Stimulated activated naive CD8-positive, alpha-beta T cell treated with anti-CD3 and anti-CD28 coated beads, Interleukin-15, Interleukin-2, amounts not matched to agents 100 ng/mL and 50 ng/mL, for 24 hours (primary cell): ENCODE measurements at regions not wholly inside any gene's neighbourhood (a gene's known extent, or its start where the extent isn't known, plus 50 kb on each side); places are given as distances from the start of the nearest gene placed in this dataset.
"Not testable (repeated sequence)": the region's sequence is repeated elsewhere in the genome, so short reads cannot be mapped to it uniquely, and the experiment has no call there.

Source experiments
- H3K27ac Mint-ChIP-seq: one replicate; pipeline ENCODE4 v1.8.0; 2021; ENCODE audit warnings: mild to moderate bottlenecking, mixed read lengths
- H3K27me3 Mint-ChIP-seq: one replicate; pipeline ENCODE4 v1.8.0; 2021; ENCODE audit warnings: mixed read lengths
- H3K36me3 Mint-ChIP-seq: one replicate; pipeline ENCODE4 v1.8.0; 2021; ENCODE audit warnings: low read depth, mixed read lengths
- H3K4me1 Mint-ChIP-seq: one replicate; pipeline ENCODE4 v1.8.0; 2021; ENCODE audit warnings: low read depth, mixed read lengths
- H3K4me3 Mint-ChIP-seq: one replicate; pipeline ENCODE4 v1.8.0; 2021; ENCODE audit warnings: mild to moderate bottlenecking, mixed read lengths
- H3K9me3 Mint-ChIP-seq: one replicate; pipeline ENCODE4 v1.8.0; 2021; ENCODE audit warnings: mixed read lengths

- H3K27me3 Mint-ChIP-seq, H3K4me3 Mint-ChIP-seq: not testable (repeated sequence)
These were observed 551.9 kb downstream of the FAM181B start for GRCh38 chr11:82181796-82182195.

GRCh38 chr11:82176945-82177344, 556.7 kb downstream of the FAM181B start:
- H3K4me1 Mint-ChIP-seq = no peaks in the 10 kb centered on the region
- H3K27me3 Mint-ChIP-seq = no peaks in the 10 kb centered on the region
- no peaks in the 10 kb centered on the region for H3K36me3 Mint-ChIP-seq
- no peak overlapping the region for H3K4me3 Mint-ChIP-seq
- H3K27ac Mint-ChIP-seq = no peak overlapping the region
- no peaks in the 10 kb centered on the region for H3K9me3 Mint-ChIP-seq

More at GRCh38 chr11:82181796-82182195, 551.9 kb downstream of the FAM181B start:
- not testable (repeated sequence) for H3K36me3 Mint-ChIP-seq, H3K4me1 Mint-ChIP-seq, H3K27ac Mint-ChIP-seq, H3K9me3 Mint-ChIP-seq

DNA sequence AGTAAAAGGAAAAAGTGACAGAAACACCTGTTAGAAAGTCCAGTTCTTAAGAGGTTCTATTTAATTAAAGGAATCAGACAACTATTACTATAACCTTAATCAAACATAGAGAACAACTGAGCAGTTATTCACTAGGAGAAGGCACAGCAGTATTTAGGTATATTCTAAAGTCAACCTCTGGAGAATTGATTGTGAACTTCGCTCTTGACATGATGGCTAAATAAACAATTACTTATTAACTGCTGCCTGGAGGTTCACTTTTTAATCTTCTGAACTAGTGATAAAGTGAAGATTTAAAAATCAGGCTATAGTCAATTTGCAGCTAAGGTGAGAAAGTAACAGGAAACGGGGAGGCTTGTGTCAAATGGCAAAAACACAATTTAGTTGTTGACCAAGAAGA, 557.3 kb downstream of the FAM181B start:
- Mint-ChIP-seq H3K4me1 (no peaks in the 10 kb centered on the region), H3K36me3 (no peaks in the 10 kb centered on the region), H3K4me3 (no peak overlapping the region), H3K27me3 (no peaks in the 10 kb centered on the region), H3K9me3 (no peaks in the 10 kb centered on the region), H3K27ac (no peak overlapping the region)

DNA sequence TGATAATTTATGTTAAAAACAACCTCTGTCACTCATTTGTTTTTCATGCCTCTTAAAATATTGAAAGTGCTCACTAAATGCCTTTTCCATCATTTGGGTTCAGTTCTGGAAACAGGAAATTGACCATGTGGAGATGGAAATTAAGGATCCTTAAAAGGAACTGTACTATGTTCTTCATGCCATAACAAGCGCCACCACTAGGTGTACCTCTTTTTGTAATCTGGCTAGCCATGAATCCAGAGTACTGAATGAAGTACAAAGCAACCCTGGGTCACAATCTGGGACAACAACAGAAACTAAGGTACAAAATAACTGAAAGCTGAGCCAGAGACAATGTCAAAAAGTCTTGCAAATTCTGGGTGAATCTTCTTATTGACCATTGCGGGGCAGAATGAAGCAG, 559.1 kb downstream of the FAM181B start:
- Mint-ChIP-seq H3K9me3 (no peaks in the 10 kb centered on the region), H3K27ac (no peak overlapping the region), H3K36me3 (no peaks in the 10 kb centered on the region), H3K27me3 (no peaks in the 10 kb centered on the region), H3K4me3 (no peak overlapping the region), H3K4me1 (no peaks in the 10 kb centered on the region)

GRCh38 chr11:82146789-82147188, 586.9 kb downstream of the FAM181B start:
- no peak overlapping the region for H3K4me3 Mint-ChIP-seq
- no peaks in the 10 kb centered on the region for H3K4me1 Mint-ChIP-seq
- H3K27ac Mint-ChIP-seq = no peak overlapping the region
- no peaks in the 10 kb centered on the region for H3K36me3 Mint-ChIP-seq
- no peaks in the 10 kb centered on the region for H3K27me3 Mint-ChIP-seq
- no peaks in the 10 kb centered on the region for H3K9me3 Mint-ChIP-seq

DNA sequence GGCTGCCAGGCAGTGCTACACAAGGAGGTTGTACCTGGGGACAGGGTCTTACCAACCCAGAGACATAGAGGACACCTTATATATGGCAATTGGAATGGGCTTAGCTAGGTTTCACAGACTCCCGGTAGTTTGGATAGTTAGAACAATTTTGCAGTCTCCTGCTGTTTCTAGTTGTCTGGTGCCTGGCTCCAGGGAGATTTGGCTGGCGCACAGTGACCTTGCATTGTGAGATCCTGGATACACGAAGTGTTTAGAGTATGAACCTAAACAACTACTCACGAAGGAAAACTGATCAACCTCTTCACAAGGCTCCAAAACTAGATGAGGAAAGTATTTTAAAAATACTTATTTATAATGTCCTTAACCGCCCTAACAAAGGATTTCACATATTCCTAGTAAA, 614.7 kb downstream of the FAM181B start:
- H3K27me3 Mint-ChIP-seq = no peaks in the 10 kb centered on the region
- no peak overlapping the region for H3K27ac Mint-ChIP-seq
- no peaks in the 10 kb centered on the region for H3K4me1 Mint-ChIP-seq
- H3K36me3 Mint-ChIP-seq = no peaks in the 10 kb centered on the region
- H3K4me3 Mint-ChIP-seq = no peak overlapping the region
- no peaks in the 10 kb centered on the region for H3K9me3 Mint-ChIP-seq

- Mint-ChIP-seq H3K27ac (no peak overlapping the region), H3K4me3 (no peak overlapping the region), H3K36me3 (no peaks in the 10 kb centered on the region), H3K4me1 (no peaks in the 10 kb centered on the region), H3K27me3 (no peaks in the 10 kb centered on the region), H3K9me3 (no peaks in the 10 kb centered on the region)
These were observed 616.3 kb downstream of the FAM181B start for GRCh38 chr11:82117362-82117761.

- no peaks in the 10 kb centered on the region for H3K4me1 Mint-ChIP-seq
- H3K4me3 Mint-ChIP-seq = no peak overlapping the region
- no peaks in the 10 kb centered on the region for H3K36me3 Mint-ChIP-seq
- H3K27me3 Mint-ChIP-seq = no peaks in the 10 kb centered on the region
- H3K27ac Mint-ChIP-seq = no peak overlapping the region
- H3K9me3 Mint-ChIP-seq = no peaks in the 10 kb centered on the region
These were observed 628.2 kb downstream of the FAM181B start for GRCh38 chr11:82105331-82105998.

- H3K36me3 Mint-ChIP-seq = no peaks in the 10 kb centered on the region
- H3K4me1 Mint-ChIP-seq = no peaks in the 10 kb centered on the region
- H3K9me3 Mint-ChIP-seq = no peaks in the 10 kb centered on the region
- peaks cover 4% of the 10 kb centered on the region for H3K27me3 Mint-ChIP-seq
- H3K4me3 Mint-ChIP-seq = no peak overlapping the region
- H3K27ac Mint-ChIP-seq = no peak overlapping the region
These were observed 640.8 kb downstream of the FAM181B start for GRCh38 chr11:82092904-82093303.

GRCh38 chr11:82089426-82089825, 644.2 kb downstream of the FAM181B start:
- Mint-ChIP-seq H3K4me3 (no peak overlapping the region), H3K4me1 (no peaks in the 10 kb centered on the region), H3K36me3 (no peaks in the 10 kb centered on the region), H3K27ac (no peak overlapping the region), H3K9me3 (no peaks in the 10 kb centered on the region), H3K27me3 (peaks cover 3% of the 10 kb centered on the region)

GRCh38 chr11:82085493-82085892, 648.2 kb downstream of the FAM181B start:
- Mint-ChIP-seq H3K4me1 (no peaks in the 10 kb centered on the region), H3K4me3 (no peak overlapping the region), H3K9me3 (no peaks in the 10 kb centered on the region), H3K27ac (no peak overlapping the region), H3K27me3 (peaks cover 3% of the 10 kb centered on the region), H3K36me3 (no peaks in the 10 kb centered on the region)

DNA sequence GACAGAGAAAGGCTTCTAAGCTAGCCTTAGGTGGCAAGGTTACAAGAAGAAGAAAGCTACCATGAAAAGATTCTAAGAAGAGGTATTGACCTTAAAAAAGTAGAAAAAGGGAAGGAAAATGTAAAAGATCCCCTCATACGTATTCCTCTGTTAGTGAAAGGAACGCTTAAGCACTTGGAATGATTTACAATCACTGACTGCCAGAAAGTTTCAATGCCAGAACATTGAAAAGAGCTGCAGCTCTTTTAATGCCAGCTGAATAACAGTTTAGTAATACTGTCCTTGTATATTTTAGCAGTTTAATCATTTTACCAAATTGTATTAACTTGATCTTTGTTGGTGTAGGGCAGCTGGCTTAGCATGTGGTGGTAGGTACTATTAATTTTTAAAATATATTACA, 650.7 kb downstream of the FAM181B start:
- no peaks in the 10 kb centered on the region for H3K9me3 Mint-ChIP-seq

DNA sequence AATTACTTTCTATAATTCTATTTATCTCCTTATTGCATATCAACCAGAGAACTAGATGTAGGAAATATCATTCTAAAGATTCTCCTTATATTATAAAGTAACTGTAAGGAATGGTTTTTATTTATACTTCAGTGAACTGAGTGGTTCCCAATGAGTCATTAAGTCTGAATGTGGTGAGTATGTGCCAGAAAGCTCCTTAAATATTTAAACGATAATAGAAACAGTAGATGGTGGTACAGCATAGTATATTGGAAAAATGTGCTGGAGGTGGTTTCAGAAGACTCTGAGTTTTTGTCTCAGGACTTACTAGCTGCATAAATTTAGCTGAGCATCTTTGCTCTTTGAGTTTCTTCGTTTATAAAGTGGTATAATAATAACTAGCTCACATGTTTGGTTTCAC, 653.5 kb downstream of the FAM181B start:
- Mint-ChIP-seq H3K4me3 (no peak overlapping the region), H3K9me3 (no peaks in the 10 kb centered on the region), H3K4me1 (no peaks in the 10 kb centered on the region)

More for the DNA sequence above, 650.7 kb downstream of the FAM181B start:
- Mint-ChIP-seq H3K36me3 (no peaks in the 10 kb centered on the region), H3K27ac (no peak overlapping the region), H3K27me3 (peaks cover 3% of the 10 kb centered on the region), H3K4me3 (no peak overlapping the region), H3K4me1 (no peaks in the 10 kb centered on the region)

GRCh38 chr11:82076126-82076525, 657.5 kb downstream of the FAM181B start:
- no peaks in the 10 kb centered on the region for H3K36me3 Mint-ChIP-seq
- no peaks in the 10 kb centered on the region for H3K9me3 Mint-ChIP-seq
- H3K27ac Mint-ChIP-seq = no peak overlapping the region
- H3K4me1 Mint-ChIP-seq = no peaks in the 10 kb centered on the region
- H3K27me3 Mint-ChIP-seq = no peaks in the 10 kb centered on the region
- no peak overlapping the region for H3K4me3 Mint-ChIP-seq

More for the DNA sequence above, 653.5 kb downstream of the FAM181B start:
- Mint-ChIP-seq H3K27ac (no peak overlapping the region), H3K27me3 (peaks cover 3% of the 10 kb centered on the region), H3K36me3 (no peaks in the 10 kb centered on the region)

GRCh38 chr11:82059505-82059904, 674.2 kb downstream of the FAM181B start:
- Mint-ChIP-seq H3K27me3 (no peaks in the 10 kb centered on the region), H3K4me1 (no peaks in the 10 kb centered on the region), H3K27ac (no peak overlapping the region), H3K36me3 (no peaks in the 10 kb centered on the region), H3K4me3 (no peak overlapping the region), H3K9me3 (no peaks in the 10 kb centered on the region)

DNA sequence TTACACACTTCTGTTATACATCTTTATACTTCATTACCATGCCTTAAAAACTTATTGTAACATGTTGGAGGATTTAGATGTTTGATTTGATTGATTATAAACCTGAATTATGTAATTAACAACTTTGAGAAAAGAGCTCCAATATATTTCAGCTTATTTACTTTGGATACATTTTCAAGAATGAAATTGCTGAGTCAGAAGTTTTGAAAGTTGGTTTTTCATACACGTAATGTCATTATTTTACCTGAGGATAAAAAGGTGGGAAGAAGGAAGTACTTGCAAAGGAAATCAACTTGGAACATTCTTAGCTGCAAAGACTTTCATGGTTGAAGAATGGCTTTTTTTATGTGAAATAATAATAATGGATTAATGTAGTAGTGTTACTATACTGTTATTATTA, 677.2 kb downstream of the FAM181B start:
- Mint-ChIP-seq H3K27me3 (no peaks in the 10 kb centered on the region), H3K4me3 (no peak overlapping the region), H3K4me1 (no peaks in the 10 kb centered on the region), H3K36me3 (no peaks in the 10 kb centered on the region), H3K9me3 (no peaks in the 10 kb centered on the region), H3K27ac (no peak overlapping the region)
